HCEC 1CT (cell line): ENCODE measurements at regions not wholly inside any gene's neighbourhood (a gene's known extent, or its start where the extent isn't known, plus 50 kb on each side); places are given as distances from the start of the nearest gene placed in this dataset.
"Not testable (repeated sequence)": the region's sequence is repeated elsewhere in the genome, so short reads cannot be mapped to it uniquely, and the experiment has no call there.

Experiments used
- DNase-seq: peaks from one replicate; pipeline ENCODE4 v3.0.0-alpha.2; 2017

DNA sequence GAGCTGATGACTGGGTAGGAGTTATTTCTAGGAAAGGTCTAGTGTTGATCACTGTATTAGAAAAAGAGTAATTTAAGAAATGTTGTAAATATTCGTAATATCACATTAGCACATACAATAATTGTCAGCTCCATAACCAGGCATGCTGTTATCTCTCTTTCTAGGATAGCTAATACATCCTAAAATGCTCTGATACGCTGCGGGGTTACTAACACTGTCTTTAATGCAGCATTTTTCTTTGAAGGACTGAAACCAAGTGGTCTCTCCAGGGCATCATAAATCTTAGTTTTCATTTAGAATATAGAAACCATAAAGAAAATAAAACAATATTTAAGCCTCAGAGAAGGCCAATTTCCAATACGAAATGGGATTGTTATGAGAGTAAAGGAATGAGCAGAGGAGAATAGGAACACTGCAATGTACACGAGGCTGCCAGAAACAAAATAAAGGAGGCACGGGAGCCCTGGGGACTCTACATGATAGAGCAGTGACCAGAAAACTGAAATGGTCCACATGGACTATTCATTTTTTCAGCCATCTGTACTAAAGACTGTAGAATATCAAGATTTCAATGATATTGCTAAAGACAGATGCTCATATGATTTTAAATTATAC, 1606.7 kb upstream of the AGA start:
- no peak for DNase-seq

DNA sequence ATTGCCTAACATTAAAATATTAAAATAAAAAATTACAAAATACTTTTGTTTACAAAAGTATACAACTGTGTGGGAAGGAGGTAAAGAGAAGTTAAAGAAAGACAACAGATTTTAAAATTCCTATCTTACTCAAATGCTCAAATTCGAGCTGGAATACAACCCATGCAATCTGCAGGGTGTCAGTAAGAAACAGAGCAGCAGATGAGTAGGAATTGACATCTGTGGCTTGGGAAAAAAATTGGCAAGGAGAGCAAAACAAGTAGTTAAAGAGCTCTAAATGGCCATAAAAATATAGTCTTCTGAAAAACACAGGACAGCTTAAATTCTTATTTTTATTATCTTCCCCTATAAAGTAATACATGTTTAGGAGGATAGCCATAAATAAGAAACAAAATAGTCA, 1609.0 kb upstream of the AGA start:
- DNase-seq, result no peak

- no peak for DNase-seq
Measured at GRCh38 chr4:179059396-179059795, 1617.2 kb upstream of the AGA start.

DNA sequence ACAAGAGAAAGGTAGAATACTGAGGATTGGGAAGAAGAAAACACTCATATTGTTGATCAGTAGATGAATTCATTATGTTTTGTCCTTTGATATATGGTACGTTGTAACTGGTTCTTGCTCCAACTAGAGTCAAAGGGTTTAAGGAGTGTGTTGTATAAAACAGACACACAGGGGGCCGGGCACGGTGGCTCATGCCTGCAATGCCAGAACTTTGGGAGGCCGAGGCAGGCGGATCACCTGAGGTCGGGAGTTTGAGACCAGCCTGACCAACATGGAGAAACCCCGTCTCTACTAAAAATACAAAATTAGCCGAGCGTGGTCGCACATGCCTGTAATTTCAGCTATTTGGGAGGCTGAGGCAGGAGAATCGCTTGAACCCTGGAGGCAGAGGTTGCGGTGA, 1624.0 kb upstream of the AGA start:
- not testable (repeated sequence) for DNase-seq

- DNase-seq, result no peak
Measured at GRCh38 chr4:179071131-179071530, 1628.9 kb upstream of the AGA start.

GRCh38 chr4:179076865-179077264, 1634.6 kb upstream of the AGA start:
- DNase-seq, result no peak

DNA sequence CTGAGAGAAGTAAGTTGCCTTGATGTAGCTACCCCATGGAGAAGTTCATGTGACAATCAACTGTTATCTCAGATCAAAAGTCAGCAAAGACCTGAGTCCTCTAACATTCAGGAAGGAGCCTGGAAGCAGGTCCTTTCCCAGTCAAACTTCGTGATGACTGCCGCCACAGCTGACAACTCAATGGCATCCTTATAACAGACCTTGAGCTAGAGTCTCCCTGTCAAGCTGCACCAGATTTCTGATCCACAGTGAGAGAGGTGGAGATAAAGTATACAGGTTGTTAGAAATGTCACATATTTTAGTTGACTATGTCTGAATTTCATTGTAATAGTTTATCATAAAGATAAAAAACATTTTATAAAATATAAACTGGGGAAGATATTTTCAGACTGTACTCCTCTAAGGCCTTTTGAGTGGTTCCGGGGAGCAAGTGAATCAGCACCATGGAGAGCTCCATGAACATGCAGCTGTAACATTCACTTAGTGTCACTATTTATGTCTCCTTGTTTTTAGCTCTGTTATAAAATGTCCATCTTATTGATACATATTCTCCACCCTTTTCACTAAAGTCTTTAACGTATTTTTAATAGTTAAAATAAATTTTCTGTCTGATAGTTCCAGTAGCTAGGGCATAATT, 1653.5 kb upstream of the AGA start:
- DNase-seq, result no peak

- no peak for DNase-seq
Measured at GRCh38 chr4:179097741-179098140, 1655.5 kb upstream of the AGA start.

GRCh38 chr4:179110356-179110755, 1668.1 kb upstream of the AGA start:
- peak; percentile 71 for DNase-seq

DNA sequence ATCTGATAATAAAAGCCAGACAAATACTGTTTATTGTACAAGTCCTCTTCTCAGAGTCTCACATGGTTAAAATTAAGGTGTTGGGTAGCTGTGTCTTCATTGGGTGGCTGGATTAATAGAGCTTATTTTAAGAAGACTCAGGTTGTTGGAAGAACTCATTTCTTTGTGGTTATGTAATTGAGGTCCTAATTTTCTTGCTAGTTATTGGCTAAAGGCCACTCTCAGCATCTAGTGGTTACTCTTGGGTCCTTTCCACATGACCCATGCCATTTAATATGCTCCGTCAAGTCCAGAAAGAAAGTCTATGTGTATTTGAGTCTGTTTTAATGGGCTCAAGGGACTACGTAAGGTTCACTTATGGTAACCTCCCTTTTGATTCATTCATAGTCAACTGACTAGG, 1668.6 kb upstream of the AGA start:
- no peak for DNase-seq

- DNase-seq, result peak; percentile 4
Measured at GRCh38 chr4:179112441-179113170, 1670.4 kb upstream of the AGA start.

GRCh38 chr4:179114615-179115014, 1672.4 kb upstream of the AGA start:
- DNase-seq, result no peak

DNA sequence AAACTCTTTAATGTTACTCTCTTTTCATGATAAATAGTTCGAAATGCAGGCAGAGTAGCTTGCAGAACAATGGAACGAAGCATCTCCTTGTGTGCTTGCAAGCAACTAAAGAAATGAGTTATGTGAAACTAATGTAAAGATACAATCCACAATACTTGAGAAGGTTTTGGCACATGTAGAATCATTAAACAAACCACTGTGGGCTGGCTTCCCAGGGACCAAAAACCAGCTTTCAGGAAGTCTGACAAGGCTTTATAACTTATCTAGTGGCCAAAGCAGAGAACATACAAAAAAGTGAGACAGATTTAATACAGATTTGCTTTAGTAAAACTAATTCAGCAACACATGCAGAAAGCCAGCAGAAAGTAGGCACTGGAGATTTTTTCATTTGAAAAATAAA, 1673.8 kb upstream of the AGA start:
- no peak for DNase-seq

- no peak for DNase-seq
Measured at GRCh38 chr4:179116581-179116980, 1674.3 kb upstream of the AGA start.

GRCh38 chr4:179123084-179123483, 1680.8 kb upstream of the AGA start:
- no peak for DNase-seq

GRCh38 chr4:179124419-179124818, 1682.2 kb upstream of the AGA start:
- DNase-seq, result no peak

DNA sequence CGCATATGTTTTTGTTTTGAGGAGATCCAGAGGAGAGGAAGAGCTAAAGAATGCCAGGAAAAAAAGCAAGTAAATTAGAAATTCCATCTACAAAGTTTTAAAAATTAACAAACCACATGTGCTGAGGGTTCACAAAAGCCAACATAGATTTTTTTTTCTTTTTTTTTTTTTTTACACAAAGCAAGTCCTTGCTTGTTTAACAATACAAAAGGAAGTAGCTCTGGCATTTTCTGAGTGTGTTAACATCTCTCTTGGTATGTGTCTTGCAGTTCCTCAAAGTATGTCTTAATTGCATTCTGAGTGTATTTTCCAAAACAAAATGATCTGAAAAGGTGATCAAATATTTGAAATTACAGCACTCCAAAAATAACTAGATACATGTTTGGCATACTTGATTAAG, 1682.7 kb upstream of the AGA start:
- DNase-seq, result no peak

DNA sequence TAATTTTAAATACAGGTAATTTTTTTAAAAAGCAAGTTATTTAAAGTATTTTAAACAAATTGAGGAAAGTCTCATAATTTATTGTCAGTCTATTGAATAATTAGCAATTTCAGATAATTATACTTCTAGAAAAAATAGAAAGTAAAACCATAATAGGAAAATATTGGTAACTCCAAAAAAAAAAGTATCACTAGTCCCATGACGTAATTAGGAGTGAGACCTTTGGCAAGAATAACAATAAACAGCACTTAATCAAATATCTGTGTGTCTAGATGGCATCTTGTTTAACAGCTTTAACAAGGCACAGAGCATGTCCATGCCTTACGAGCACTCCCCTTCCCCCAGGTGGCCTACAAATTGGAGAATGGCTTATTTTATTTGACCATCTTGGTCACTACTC, 1683.6 kb upstream of the AGA start:
- DNase-seq, result no peak

DNA sequence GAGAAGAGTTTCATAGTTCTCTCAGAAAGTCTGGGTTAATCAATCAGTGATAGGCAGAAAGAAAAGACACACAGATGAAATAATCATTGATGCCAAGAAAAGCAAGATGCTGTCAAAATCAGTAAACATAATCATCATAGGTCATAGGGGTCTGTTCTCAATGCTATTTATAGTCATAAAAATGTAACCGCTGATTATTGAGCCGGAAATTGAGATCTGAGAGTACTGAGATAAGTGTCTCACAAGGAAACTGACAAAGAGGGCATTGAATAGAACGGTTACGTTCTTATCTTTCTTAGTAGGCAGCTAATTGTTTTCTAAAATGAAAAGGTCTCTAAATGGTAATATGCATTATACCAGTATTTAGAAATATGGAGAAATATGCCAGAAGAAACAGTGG, 1686.1 kb upstream of the AGA start:
- DNase-seq, result no peak

DNA sequence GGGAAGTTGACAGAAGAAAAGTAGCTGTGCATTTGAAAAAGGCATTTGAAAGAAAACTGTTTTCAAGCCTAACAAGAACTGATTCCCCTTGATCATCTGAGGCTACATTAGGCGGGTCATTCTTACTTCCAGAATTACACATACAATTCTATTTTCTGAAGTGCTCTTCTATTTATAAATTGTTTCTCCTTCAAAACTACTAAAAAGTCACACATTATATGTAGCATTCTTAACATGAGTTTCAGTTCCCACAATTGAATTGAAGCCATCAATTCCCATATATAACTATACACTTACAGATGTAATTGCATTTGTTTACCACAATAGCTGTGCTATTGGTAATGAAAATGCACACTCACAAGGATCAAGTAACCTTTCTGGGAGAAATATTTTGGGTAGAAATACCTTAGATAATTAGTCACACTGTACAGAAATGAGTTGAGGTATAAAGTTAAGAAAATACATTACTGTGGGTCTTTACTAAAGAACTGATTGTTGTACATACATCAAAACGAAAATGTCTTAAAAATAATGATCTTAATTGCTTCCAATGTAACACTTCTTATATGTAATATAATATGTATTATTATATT, 1688.0 kb upstream of the AGA start:
- DNase-seq, result no peak

GRCh38 chr4:179145746-179146525, 1703.7 kb upstream of the AGA start:
- peak; percentile 2 for DNase-seq

DNA sequence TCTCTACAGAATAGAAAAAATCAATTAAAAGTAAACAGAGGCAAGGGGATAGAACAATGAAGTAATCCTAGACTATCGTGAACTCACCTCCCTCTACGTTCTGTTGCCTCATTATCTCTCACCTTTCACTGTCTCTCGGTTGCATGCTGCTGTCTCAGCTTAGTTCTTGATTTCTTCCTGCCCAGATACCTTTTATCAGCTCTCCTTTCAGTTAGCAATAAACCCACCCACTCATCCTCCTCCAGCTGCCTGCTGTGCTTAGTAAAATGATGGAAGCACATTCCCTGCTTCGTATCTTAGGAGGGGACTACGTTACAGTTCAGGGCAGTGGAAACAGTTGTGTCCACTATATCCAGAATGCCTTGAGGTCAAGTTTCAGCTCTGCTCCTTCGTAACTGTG, 1709.5 kb upstream of the AGA start:
- DNase-seq, result no peak

DNA sequence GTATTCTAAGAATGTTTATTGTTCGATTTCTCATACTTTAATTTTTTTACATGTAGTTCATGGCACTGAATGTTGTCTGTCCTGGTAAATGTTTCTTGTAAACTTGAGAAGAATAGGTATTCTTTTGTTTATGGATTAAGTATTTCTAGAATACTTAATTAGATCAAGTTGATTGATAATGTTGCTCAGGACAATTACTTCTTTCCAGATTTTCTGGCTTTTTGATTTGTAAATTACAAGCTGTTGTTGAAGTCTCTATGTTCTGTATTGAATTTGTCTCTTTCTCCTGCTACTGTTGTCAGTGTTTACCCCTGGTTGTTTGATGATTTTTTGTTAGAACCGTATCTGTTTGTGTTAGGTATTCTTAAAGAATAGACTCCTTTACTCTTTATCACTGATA, 1720.9 kb upstream of the AGA start:
- DNase-seq, result no peak
